Right renal pelvis (tissue), 4 donors: ENCODE measurements at regions not wholly inside any gene's neighbourhood (a gene's known extent, or its start where the extent isn't known, plus 50 kb on each side); places are given as distances from the start of the nearest gene placed in this dataset.
"Not testable (repeated sequence)": the region's sequence is repeated elsewhere in the genome, so short reads cannot be mapped to it uniquely, and the experiment has no call there.

ENCODE experiments used
- DNase-seq, 4 donors: peaks; one replicate each; pipeline ENCODE4 v3.0.0-alpha.2; 2013; ENCODE audit warnings: low read depth in 4 of 4, low spot score in 3 of 4, missing footprints in 1 of 4

DNA sequence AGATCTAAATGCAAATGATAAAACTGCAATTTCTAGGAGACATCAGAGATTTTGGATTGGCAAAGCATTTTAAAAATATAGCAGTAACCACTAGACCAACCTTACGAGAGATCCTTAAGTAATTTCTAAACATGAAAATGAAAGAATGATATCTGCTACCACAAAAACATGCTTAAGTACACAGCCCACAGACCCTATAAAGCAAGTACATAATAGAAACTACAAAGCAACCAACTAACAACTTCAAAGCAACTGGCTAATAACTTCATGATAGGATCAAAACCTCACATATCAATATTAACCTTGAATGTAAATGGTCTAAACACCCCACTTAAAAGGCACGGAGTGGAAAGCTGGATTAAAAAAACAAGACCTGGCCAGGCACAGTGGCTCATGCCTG lies 209.9 kb upstream of the SOX14 start:
- no peak for DNase-seq

DNA sequence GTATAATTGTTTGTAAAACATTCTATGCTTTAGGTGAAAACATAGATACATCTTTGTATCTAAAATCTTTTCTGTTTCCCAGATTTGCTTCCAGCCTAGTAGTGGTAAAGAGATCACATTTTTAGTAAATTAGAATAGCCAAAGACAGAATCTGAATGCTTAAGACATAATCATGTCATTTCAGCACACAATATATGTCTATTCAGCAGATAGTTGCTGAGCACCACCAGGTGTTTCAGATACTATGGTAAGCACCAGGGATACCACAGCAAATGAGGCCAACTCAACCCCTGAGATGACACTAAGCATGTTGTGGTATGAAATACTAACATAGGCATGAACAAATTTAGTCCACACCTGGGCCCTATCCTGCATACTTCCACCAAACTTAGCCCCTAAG lies 195.2 kb upstream of the SOX14 start:
- no peak for DNase-seq

DNA sequence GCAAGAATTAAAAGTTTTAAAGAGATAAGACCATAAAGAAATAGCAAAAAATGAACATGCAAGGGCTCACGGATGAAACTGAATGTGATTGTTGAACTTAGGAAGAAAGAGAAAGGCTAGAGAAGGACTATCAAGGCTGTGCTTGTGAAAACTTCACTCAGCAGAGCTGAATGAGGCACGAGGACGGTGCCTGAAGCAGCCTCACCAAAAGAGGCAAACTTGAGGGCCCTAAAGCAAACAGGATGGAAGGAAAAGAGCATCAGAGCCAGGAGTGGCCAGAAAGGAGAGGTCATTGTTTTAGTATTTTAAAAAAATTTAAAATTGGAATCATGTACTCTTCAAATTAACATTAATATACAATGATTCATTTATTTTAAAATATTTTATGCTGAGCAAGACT lies 191.2 kb upstream of the SOX14 start:
- no peak for DNase-seq

GRCh38 chr3:137582484-137582883 lies 181.6 kb upstream of the SOX14 start:
- no peak for DNase-seq

GRCh38 chr3:137583256-137583655 lies 180.9 kb upstream of the SOX14 start:
- no peak for DNase-seq

- DNase-seq, result no peak
Measured at GRCh38 chr3:137588871-137589270, 175.2 kb upstream of the SOX14 start.

DNA sequence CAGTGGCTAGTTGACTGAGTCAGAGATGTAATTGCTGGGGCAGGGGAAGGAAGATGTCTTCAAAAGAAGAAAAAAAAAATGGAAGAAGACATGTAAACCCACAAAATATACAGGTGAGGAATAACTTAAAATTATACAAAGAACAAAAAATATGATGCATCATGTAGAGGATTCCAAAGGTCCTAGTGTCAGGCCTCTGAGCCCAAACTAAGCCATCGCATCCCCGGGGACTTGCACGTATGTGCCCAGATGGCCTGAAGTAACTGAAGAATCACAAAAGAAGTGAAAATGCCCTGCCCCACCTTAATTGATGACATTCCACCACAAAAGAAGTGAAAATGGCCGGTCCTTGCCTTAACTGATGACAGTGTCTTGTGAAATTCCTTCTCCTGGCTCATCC lies 168.7 kb upstream of the SOX14 start:
- DNase-seq, result not testable (repeated sequence)

DNA sequence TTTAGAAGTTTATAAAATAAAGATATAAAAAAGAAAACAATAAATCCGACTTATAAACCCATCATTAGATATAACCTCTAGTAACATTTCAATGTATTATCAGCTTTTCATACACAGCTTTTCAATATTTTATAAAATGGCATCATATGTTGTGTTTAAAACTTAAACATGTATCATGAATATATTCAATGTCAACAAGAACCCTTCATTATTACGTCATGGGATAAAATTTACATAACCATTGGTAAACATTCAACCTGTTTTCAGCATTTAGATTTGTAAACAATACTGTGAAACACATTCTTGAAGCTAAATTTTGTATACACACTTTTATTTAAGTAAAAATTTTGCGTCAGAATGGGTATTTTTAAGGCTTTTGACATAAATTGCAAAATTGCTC lies 153.4 kb upstream of the SOX14 start:
- no peak for DNase-seq

GRCh38 chr3:137612291-137612690 lies 151.8 kb upstream of the SOX14 start:
- no peak for DNase-seq

DNA sequence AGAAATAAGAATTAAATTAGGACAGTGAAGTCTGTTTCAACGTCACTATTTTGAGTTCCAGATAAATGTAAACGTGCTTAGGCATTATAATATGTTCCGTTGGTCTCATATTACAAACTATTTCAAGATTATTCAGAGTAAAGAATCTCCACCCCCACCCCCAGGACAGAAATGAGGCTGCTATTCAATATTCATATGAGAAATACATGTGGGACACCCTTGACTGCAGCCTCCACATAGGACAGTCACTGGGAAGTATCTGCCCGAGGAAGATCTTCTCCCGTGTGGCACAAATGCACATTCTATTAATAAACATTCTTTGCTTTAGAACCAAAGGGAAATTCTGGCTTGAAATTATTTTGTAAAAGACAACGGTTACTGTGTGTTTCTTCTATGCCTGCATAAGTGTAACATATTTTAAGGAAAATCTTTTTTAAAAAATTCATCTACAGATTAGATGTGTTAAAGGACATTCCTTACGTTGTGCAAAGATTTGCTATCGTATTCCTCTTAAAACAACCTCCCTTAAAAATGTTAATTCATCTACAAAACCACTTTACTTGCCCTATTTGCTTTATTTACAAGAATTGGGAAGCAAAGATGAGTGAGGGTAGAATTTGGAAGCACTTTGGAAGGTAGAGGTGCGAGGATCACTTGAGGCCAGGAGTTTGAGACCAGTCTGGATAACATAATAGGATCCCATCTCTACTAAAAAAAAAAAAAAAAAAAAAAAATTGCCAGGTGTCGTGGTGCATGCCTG lies 148.3 kb upstream of the SOX14 start:
- DNase-seq, result no peak

GRCh38 chr3:137641879-137642704 lies 122.0 kb upstream of the SOX14 start:
- DNase-seq, result no peak

DNA sequence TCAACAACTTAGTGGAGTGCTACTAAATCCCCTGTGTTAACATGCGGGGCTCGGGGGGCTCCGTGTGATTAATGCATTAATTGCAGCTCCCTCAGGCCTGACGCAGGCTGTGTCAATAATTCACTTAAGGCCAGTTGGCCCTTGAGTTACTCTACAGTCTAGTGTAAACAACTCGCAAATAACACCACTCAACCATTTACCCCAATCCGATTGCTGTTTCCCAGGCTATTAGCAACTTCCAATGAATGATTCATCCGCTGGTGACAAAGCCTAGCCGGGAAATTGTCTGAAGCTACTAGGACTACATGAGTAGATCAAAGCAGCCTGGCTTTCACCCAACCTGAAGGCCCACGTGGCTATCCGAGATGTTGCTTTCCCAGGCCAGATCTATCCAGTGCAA lies 121.3 kb upstream of the SOX14 start:
- peak in 2 of 4 donors; percentile 10 to 14 for DNase-seq

DNA sequence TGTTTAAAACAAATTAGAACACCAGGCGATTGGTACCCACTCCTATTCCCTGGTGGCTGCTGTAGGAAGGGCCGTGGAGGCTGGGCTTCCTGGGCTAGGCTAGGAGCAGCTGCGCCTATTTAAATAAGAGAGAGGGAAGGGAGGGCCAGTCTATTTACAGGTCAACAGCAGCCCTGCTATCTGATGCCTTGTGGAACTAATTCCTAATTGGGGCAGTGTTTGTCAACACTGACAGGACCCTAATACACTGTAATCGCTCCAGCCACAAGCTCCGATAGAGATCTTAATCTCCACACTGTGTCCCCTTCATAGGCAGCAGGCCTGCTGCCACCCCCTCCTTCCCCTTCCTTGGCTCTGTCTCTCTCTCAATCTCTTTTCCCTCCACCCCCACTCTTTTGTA lies 116.9 kb upstream of the SOX14 start:
- DNase-seq, result no peak

GRCh38 chr3:137669519-137670060 lies 94.5 kb upstream of the SOX14 start:
- no peak for DNase-seq

DNA sequence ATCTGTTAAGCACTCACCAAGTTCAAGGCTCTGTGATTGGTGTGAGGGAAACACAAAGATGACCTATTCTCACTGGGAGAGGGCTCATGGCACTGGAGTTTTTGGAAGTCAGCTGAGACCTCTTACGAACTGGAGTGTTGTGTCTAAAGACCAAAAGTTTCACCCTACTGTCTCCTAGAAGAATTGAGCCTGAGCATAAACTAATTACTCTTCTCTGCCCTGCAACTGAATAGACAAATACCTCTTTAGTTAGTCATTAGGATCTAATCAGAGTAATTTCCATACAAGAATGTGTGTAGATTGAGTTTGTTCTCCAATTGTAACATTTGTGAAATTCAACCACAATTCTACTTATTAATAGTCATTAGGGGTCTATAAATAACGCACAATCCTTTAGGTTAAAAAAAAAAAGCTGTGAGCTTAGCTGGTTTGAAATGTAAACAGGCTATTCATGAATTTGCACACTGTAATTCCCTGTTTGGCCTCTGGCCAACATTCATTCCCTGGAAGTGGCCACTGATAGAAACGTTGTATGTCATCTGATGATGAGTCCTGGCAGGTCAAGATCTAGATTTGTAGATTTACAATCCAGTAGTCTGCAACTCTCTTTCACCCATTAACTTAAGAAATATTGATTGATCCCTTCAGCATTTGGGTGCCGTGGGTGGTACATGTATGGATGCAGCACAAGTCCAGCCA lies 76.8 kb upstream of the SOX14 start:
- no peak for DNase-seq

GRCh38 chr3:137692803-137693431 lies 71.2 kb upstream of the SOX14 start:
- no peak for DNase-seq

- no peak for DNase-seq
Measured at GRCh38 chr3:137693791-137694190, 70.3 kb upstream of the SOX14 start.

GRCh38 chr3:137694836-137695235 lies 69.3 kb upstream of the SOX14 start:
- no peak for DNase-seq

- no peak for DNase-seq
Measured at GRCh38 chr3:137695351-137695750, 68.8 kb upstream of the SOX14 start.

GRCh38 chr3:137709011-137709601 lies 55.0 kb upstream of the SOX14 start:
- no peak for DNase-seq
